ENCODE measurements at regions not wholly inside any gene's neighbourhood (a gene's known extent, or its start where the extent isn't known, plus 50 kb on each side); places are given as distances from the start of the nearest gene placed in this dataset.

GRCh38 chr6:103925317-103925716, 934.4 kb downstream of the HACE1 start:
- no peak overlapping the region for H3K4me3 ChIP-seq (ENCODE audit: low read depth, low read length)
- DNase-seq (ENCODE audit: low read depth) = no peak
- no peak for TF ChIP-seq CTCF (IDR thresholded peaks at IDR 0.05; ENCODE audit: insufficient read depth, low read depth, low read length)

- no peak for DNase-seq (ENCODE audit: low read depth)
- no peak for TF ChIP-seq CTCF (IDR thresholded peaks at IDR 0.05; ENCODE audit: insufficient read depth, low read depth, low read length)
- no peak overlapping the region for H3K4me3 ChIP-seq (ENCODE audit: low read depth, low read length)
These were observed 949.7 kb downstream of the HACE1 start for GRCh38 chr6:103910018-103910417.

GRCh38 chr6:103908898-103909297, 950.8 kb downstream of the HACE1 start:
- no peak overlapping the region for H3K4me3 ChIP-seq (ENCODE audit: low read depth, low read length)
- DNase-seq (ENCODE audit: low read depth) = no peak
- no peak for TF ChIP-seq CTCF (IDR thresholded peaks at IDR 0.05; ENCODE audit: insufficient read depth, low read depth, low read length)

- TF ChIP-seq CTCF (IDR thresholded peaks at IDR 0.05; ENCODE audit: insufficient read depth, low read depth, low read length) = no peak
- DNase-seq (ENCODE audit: low read depth) = no peak
- no peak overlapping the region for H3K4me3 ChIP-seq (ENCODE audit: low read depth, low read length)
These were observed 964.6 kb downstream of the HACE1 start for GRCh38 chr6:103895136-103895535.

- TF ChIP-seq CTCF (IDR thresholded peaks at IDR 0.05; ENCODE audit: insufficient read depth, low read depth, low read length) = no peak
- DNase-seq (ENCODE audit: low read depth) = peak; percentile 3
- H3K4me3 ChIP-seq (ENCODE audit: low read depth, low read length) = no peak overlapping the region
These were observed 966.6 kb downstream of the HACE1 start for GRCh38 chr6:103893141-103893581.

GRCh38 chr6:103886951-103887350, 972.8 kb downstream of the HACE1 start:
- DNase-seq (ENCODE audit: low read depth) = no peak
- H3K4me3 ChIP-seq (ENCODE audit: low read depth, low read length) = no peak overlapping the region
- no peak for TF ChIP-seq CTCF (IDR thresholded peaks at IDR 0.05; ENCODE audit: insufficient read depth, low read depth, low read length)

- DNase-seq (ENCODE audit: low read depth) = no peak
- no peak for TF ChIP-seq CTCF (IDR thresholded peaks at IDR 0.05; ENCODE audit: insufficient read depth, low read depth, low read length)
- no peak overlapping the region for H3K4me3 ChIP-seq (ENCODE audit: low read depth, low read length)
These were observed 974.3 kb downstream of the HACE1 start for GRCh38 chr6:103885446-103885845.

Measured in fibroblast of villous mesenchyme (primary cell).